SK-N-MC (cell line): ENCODE measurements at regions not wholly inside any gene's neighbourhood (a gene's known extent, or its start where the extent isn't known, plus 50 kb on each side); places are given as distances from the start of the nearest gene placed in this dataset.
"Not testable (repeated sequence)": the region's sequence is repeated elsewhere in the genome, so short reads cannot be mapped to it uniquely, and the experiment has no call there.

Experiments used
- DNase-seq: peaks from one replicate; pipeline ENCODE4 v3.0.0-alpha.2; 2011; ENCODE audit warnings: low read depth, low spot score
- H3K27ac ChIP-seq: fragments of 200-600 bp; sonication (generic); 2 replicates; pipeline ENCODE4 v1.5.1; 2016; ENCODE audit warnings: mixed run types
- H3K36me3 ChIP-seq: fragments of 200-600 bp; sonication (generic); 2 replicates; pipeline ENCODE4 v1.6.1; 2017; ENCODE audit warnings: antibody characterized with exemption, low read length, mixed read lengths; ENCODE audit not compliant: insufficient read depth
- H3K4me3 ChIP-seq: fragments of 200-600 bp; sonication (generic); 2 replicates; pipeline ENCODE4 v1.5.1; 2016
- H3K9ac ChIP-seq: fragments of 200-600 bp; sonication (generic); 2 replicates; pipeline ENCODE4 v1.8.0; 2017; ENCODE audit warnings: mixed run types, mixed read lengths; ENCODE audit not compliant: insufficient read length
- H3K9me3 ChIP-seq: fragments of 200-600 bp; sonication (generic); 2 replicates; pipeline ENCODE4 v1.6.1; 2017; ENCODE audit warnings: low read depth, mild to moderate bottlenecking, antibody characterized with exemption, low read length, moderate library complexity, mixed read lengths
- EZH2 ChIP-seq: fragments of 200-600 bp; sonication (generic); IDR thresholded peaks from one replicate; pipeline ENCODE4 v1.6.1; 2017; ENCODE audit warnings: antibody characterized with exemption
- FOXP2 ChIP-seq: optimal IDR thresholded peaks from 2 replicates; pipeline ENCODE3; 2011; ENCODE audit warnings: mild to moderate bottlenecking, moderate library complexity; ENCODE audit not compliant: insufficient read depth; ENCODE audit errors: extremely low read length, control extremely low read depth
- POLR2AphosphoS5 ChIP-seq: IDR thresholded peaks from 2 replicates; pipeline ENCODE4 v1.6.1; 2012; ENCODE audit warnings: mild to moderate bottlenecking, low read depth, low read length, borderline replicate concordance

DNA sequence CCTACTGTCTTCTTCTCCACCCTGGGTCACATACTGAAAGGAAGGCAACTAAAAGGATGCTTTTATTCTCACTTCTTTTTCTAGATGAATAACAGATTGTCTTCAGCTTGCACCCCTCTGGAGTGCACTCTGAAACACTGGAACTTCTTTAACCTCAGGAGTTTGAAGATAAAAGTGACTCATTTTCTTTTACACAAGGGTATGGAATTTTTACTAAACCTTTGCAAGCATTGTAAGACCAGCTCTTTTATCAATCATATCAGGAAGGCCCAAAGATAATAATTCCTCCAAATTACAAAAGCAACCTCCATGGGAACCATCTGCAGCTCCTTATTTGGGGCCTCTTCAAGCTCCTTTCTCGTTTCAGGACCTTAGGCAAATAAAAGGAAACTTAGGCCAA is 193.5 kb upstream of the KIF2B start:
- no peak for DNase-seq
- H3K27ac ChIP-seq: no peak overlapping the region
- no peak overlapping the region for H3K9ac ChIP-seq
- no peak overlapping the region for H3K4me3 ChIP-seq
- H3K36me3 ChIP-seq: no peaks in the 10 kb centered on the region
- TF ChIP-seq POLR2AphosphoS5: no peak
- no peak for TF ChIP-seq FOXP2
- TF ChIP-seq EZH2: no peak
- no peaks in the 10 kb centered on the region for H3K9me3 ChIP-seq

GRCh38 chr17:53628011-53628410 is 194.7 kb upstream of the KIF2B start:
- no peak for DNase-seq
- Histone ChIP-seq H3K4me3 (no peak overlapping the region), H3K9me3 (no peaks in the 10 kb centered on the region), H3K27ac (no peak overlapping the region), H3K36me3 (no peaks in the 10 kb centered on the region), H3K9ac (no peak overlapping the region)
- TF ChIP-seq EZH2: no peak

DNA sequence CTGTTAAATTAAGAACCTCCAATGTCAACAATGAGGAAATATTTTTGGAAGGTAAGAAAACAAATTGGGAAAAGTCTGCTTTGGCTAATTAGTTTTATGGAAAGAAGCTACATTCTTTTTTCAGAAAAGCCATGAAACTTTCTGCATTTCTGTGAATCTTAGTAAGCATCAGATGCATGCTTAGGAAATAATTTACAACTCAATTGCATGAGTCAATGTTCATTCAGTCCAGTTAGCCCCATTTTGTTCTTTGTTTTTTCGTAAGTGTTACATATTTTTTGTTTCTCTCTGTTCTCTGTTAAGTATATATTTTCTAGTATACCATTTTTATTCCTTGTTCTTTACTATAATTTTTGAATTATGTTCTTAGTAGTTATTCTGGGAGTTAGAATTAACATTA is 195.2 kb upstream of the KIF2B start:
- Histone ChIP-seq H3K9me3 (no peaks in the 10 kb centered on the region), H3K9ac (no peak overlapping the region), H3K27ac (no peak overlapping the region), H3K36me3 (no peaks in the 10 kb centered on the region), H3K4me3 (no peak overlapping the region)
- TF ChIP-seq FOXP2: no peak
- no peak for TF ChIP-seq POLR2AphosphoS5
- DNase-seq: no peak

DNA sequence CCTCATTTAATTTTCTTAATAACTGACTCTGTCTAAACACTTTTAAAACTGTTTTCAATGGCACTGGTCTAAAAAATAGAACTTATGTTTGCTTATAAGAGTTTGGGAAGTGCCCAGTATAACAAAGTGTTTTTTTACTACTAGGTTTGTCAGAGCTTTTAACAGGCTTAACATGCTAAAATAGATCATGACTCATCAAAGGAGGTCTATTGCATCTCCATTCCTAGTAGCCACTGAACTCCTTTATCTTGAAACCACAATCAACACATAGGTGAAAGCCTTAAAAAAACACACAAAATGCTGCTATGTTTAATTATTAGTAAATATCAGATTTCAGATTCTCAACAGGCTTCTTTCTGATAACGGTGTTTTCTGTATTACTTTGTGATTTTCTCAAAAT is 196.4 kb upstream of the KIF2B start:
- Histone ChIP-seq H3K27ac (no peak overlapping the region), H3K9ac (no peak overlapping the region), H3K9me3 (no peaks in the 10 kb centered on the region), H3K4me3 (no peak overlapping the region), H3K36me3 (no peaks in the 10 kb centered on the region)
- TF ChIP-seq FOXP2: no peak
- no peak for TF ChIP-seq EZH2
- TF ChIP-seq POLR2AphosphoS5: no peak
- DNase-seq: no peak

DNA sequence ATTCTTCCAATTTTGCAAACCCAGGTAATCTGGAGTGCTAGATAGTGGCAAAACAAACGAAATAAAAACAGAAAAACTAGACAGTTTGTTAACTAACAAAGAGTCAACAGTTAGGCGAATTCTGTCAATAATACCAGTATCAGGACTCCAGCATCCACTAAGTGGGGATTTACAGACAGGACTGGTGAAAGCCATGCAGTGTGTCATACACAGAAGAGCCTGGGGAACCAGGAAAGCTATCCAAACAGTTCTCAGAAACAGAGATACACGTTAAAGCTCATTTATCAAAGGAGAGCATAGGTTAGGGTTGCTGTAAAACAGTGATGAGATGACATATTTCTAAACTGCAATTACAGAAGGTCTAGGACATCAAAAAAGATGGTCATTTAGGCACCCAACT is 203.7 kb upstream of the KIF2B start:
- Histone ChIP-seq H3K27ac (no peak overlapping the region), H3K9ac (no peak overlapping the region), H3K36me3 (no peaks in the 10 kb centered on the region), H3K9me3 (no peaks in the 10 kb centered on the region), H3K4me3 (no peak overlapping the region)
- no peak for DNase-seq
- TF ChIP-seq FOXP2 (no peak), EZH2 (no peak), POLR2AphosphoS5 (no peak)

- DNase-seq, H3K9ac ChIP-seq, H3K27ac ChIP-seq, H3K4me3 ChIP-seq, H3K9me3 ChIP-seq, H3K36me3 ChIP-seq: not testable (repeated sequence)
Measured at GRCh38 chr17:53608208-53608607, 214.5 kb upstream of the KIF2B start.

DNA sequence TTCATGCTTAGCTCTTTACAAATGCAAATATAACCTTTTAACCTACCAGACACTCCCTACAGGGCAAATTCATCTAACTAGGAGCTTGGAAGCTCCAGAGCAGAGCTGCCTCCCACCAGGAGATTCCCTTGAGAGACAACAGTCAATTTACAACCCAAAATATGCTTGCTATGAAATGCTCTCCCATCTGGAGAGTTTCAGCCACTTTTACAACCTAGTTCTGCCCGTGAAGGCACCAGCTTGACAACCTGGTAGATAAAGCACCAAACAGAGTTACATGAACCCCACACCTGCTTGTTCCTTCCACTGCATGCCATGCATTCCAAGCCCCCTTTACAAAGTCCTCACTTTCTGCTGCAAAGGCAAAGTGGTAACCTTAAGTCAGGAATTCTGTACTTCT is 215.3 kb upstream of the KIF2B start:
- H3K36me3 ChIP-seq: no peaks in the 10 kb centered on the region
- no peak overlapping the region for H3K27ac ChIP-seq
- H3K4me3 ChIP-seq: no peak overlapping the region
- H3K9me3 ChIP-seq: no peaks in the 10 kb centered on the region
- no peak overlapping the region for H3K9ac ChIP-seq
- TF ChIP-seq POLR2AphosphoS5: no peak
- TF ChIP-seq EZH2: no peak
- no peak for TF ChIP-seq FOXP2
- DNase-seq: no peak

DNA sequence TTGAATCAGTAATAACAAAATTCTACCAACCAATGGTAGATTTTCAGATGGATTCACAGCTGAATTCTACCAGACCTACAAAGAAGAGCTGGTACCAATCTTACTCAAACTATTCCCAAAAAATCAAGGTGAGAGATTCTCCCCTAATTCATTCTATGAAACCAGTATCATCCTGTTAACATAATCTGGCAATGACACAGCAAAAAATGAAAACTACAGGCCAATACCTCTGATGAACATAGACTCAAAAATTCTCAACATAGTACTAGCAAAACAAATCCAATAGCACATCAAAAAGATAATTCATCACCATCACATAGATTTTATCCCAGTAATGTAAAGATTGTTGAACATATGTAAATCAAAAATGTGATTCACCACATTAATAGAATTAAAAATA is 234.4 kb upstream of the KIF2B start:
- no peak for DNase-seq
- no peaks in the 10 kb centered on the region for H3K36me3 ChIP-seq
- H3K9me3 ChIP-seq: no peaks in the 10 kb centered on the region
- no peak overlapping the region for H3K9ac ChIP-seq
- TF ChIP-seq EZH2: no peak
- TF ChIP-seq POLR2AphosphoS5: no peak
- TF ChIP-seq FOXP2: no peak
- H3K27ac ChIP-seq: no peak overlapping the region
- no peak overlapping the region for H3K4me3 ChIP-seq

DNA sequence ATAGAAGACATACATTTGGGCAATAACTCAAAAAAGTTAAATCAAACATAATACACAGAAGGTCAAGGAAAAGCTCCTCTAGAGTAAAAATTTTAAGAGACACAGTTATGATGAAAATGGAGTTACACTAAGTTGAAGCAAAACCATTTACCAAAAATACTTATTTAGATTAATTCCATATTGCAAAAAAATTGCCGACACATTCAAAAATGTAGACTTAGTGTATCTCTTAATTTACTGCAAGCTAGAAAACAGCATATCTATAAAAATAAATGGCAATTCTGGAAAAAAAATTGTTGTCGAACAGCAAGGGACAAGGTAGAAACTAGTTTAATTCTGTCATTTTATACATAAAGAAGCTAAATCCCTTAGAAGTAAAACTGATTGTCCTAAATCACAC is 248.7 kb upstream of the KIF2B start:
- Histone ChIP-seq H3K4me3 (no peak overlapping the region), H3K36me3 (no peaks in the 10 kb centered on the region), H3K27ac (no peak overlapping the region), H3K9ac (no peak overlapping the region), H3K9me3 (no peaks in the 10 kb centered on the region)
- no peak for DNase-seq
- TF ChIP-seq POLR2AphosphoS5: no peak
- TF ChIP-seq EZH2: no peak
- no peak for TF ChIP-seq FOXP2

GRCh38 chr17:53571342-53571741 is 251.4 kb upstream of the KIF2B start:
- no peak for TF ChIP-seq FOXP2
- TF ChIP-seq EZH2: no peak
- no peak for TF ChIP-seq POLR2AphosphoS5
- Histone ChIP-seq H3K9me3 (no peaks in the 10 kb centered on the region), H3K27ac (no peak overlapping the region), H3K4me3 (no peak overlapping the region), H3K36me3 (no peaks in the 10 kb centered on the region), H3K9ac (no peak overlapping the region)
- no peak for DNase-seq
